Kidney (tissue), 13 donors: ENCODE measurements at regions not wholly inside any gene's neighbourhood (a gene's known extent, or its start where the extent isn't known, plus 50 kb on each side); places are given as distances from the start of the nearest gene placed in this dataset.

Source experiments
- DNase-seq, 5 donors: peaks; one replicate each; pipeline ENCODE4 v3.0.0-alpha.2; 2013 to 2020
- FAIRE-seq: peaks from 2 replicates; lab custom pipeline; 2012; peaks lifted over from hg19 to GRCh38; lab: Jason Lieb, UNC
- H3K27ac ChIP-seq, 2 donors: one replicate each; pipeline ENCODE4 v1.7.0; 2013; ENCODE audit warnings: low read depth in 2 of 2, low read length in 2 of 2, inconsistent platforms in 1 of 2
- H3K27me3 ChIP-seq: one replicate; pipeline ENCODE4 v1.7.1; 2013; ENCODE audit warnings: low read length, inconsistent platforms; ENCODE audit not compliant: control insufficient read depth, insufficient read depth
- H3K36me3 ChIP-seq, 3 donors: one replicate each; pipeline versions ENCODE4 v1.7.0 to v1.7.1; 2013; ENCODE audit warnings: low read length in 3 of 3, control low read depth in 1 of 3, inconsistent platforms in 1 of 3; ENCODE audit not compliant: insufficient read depth in 3 of 3, control insufficient read depth in 2 of 3
- H3K4me1 ChIP-seq, 3 donors: one replicate each; pipeline versions ENCODE4 v1.7.0 to v1.7.1; 2013; ENCODE audit warnings: low read length in 3 of 3, inconsistent platforms in 1 of 3, low read depth in 1 of 3; ENCODE audit not compliant: control insufficient read depth in 2 of 3, insufficient read depth in 2 of 3
- H3K4me3 ChIP-seq, 3 donors: one replicate each; pipeline versions ENCODE4 v1.7.0 to v1.8.1; 2013; ENCODE audit warnings: low read length in 3 of 3, control low read depth in 1 of 3, inconsistent platforms in 1 of 3
- H3K9ac ChIP-seq, 3 donors: one replicate each; pipeline versions ENCODE4 v1.7.0 to v1.7.1; 2013; ENCODE audit warnings: low read length in 3 of 3, control low read depth in 1 of 3, inconsistent platforms in 1 of 3
- H3K9me3 ChIP-seq, 3 donors: one replicate each; pipeline versions ENCODE4 v1.7.0 to v1.7.1; 2013; ENCODE audit warnings: low read length in 3 of 3, control low read depth in 1 of 3, inconsistent platforms in 1 of 3; ENCODE audit not compliant: control insufficient read depth in 2 of 3, insufficient read depth in 1 of 3
- CTCF ChIP-seq: IDR thresholded peaks from 3 replicates; pipeline ENCODE4 v1.5.1; 2012; ENCODE audit warnings: mild to moderate bottlenecking, moderate library complexity, borderline replicate concordance; ENCODE audit not compliant: insufficient read depth; ENCODE audit errors: extremely low read depth
- intact Hi-C: fragments of 100-400 bp; cut with DNase I; formaldehyde crosslinking; loops from one replicate; pipeline ENCODE4 v1.11.1; 2022
- donor health status: control.
- donor health status: control.
- donor health status: control.
- donor health status: control.
- donor health status: control.
- donor health status: DM: yes; HTN: yes; CAD: no.
- donor health status: Normal renal cell carcinoma (clear cell type).

- DNase-seq = no peak
- no peak overlapping the region for H3K4me3 ChIP-seq
- H3K9ac ChIP-seq = no peak overlapping the region
- H3K36me3 ChIP-seq = no peaks in the 10 kb centered on the region
- H3K27ac ChIP-seq = no peak overlapping the region
- H3K27me3 ChIP-seq = no peaks in the 10 kb centered on the region
- H3K9me3 ChIP-seq = no peaks in the 10 kb centered on the region
- intact Hi-C loops = no loop called here
- no peak for TF ChIP-seq CTCF
- H3K4me1 ChIP-seq = peaks cover 0 to 4% (median 0%) of the 10 kb centered on the region in 3 donors
- FAIRE-seq = no peak
These were observed 90.8 kb downstream of the ELAPOR2 start for GRCh38 chr7:86968618-86969017.

- no peaks in the 10 kb centered on the region for H3K36me3 ChIP-seq
- H3K9me3 ChIP-seq = no peaks in the 10 kb centered on the region
- peaks cover 0 to 4% (median 0%) of the 10 kb centered on the region in 3 donors for H3K4me1 ChIP-seq
- H3K4me3 ChIP-seq = no peak overlapping the region
- TF ChIP-seq CTCF = no peak
- DNase-seq = no peak
- FAIRE-seq = no peak
- H3K27ac ChIP-seq = no peak overlapping the region
- intact Hi-C loops = no loop called here
- H3K9ac ChIP-seq = no peak overlapping the region
- no peaks in the 10 kb centered on the region for H3K27me3 ChIP-seq
These were observed 92.5 kb downstream of the ELAPOR2 start for GRCh38 chr7:86966916-86967315.

DNA sequence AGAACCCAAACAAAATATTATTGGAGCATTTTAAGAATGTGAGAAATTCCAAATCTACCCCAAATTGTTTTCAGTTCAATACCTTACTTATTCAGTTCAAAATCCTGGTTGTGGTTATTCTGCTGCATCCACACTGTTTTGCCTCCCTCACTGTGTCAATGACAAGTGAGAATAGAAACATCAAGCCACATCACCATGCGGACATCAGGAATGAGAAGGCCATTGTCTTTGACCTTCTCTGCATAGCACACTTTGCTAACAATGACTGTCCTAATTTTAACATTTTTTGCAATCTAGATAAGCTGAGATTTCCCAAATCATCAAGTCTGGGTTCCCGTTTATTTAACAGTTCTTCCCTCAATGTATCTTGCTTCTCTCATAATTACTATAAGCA, 93.7 kb downstream of the ELAPOR2 start:
- Histone ChIP-seq H3K27ac (no peak overlapping the region), H3K4me1 (peaks cover 0 to 4% (median 0%) of the 10 kb centered on the region in 3 donors), H3K9me3 (no peaks in the 10 kb centered on the region), H3K9ac (no peak overlapping the region), H3K27me3 (no peaks in the 10 kb centered on the region), H3K4me3 (no peak overlapping the region), H3K36me3 (no peaks in the 10 kb centered on the region)
- no peak for TF ChIP-seq CTCF
- FAIRE-seq (no peak), DNase-seq (no peak)
- intact Hi-C loops = no loop called here
